ENCODE measurements at regions not wholly inside any gene's neighbourhood (a gene's known extent, or its start where the extent isn't known, plus 50 kb on each side); places are given as distances from the start of the nearest gene placed in this dataset.
A peak's percentile ranks its signal among the peaks of the same experiment; 100 is the strongest.

- no peak for DNase-seq (ENCODE audit: low read depth)
These were observed 89.5 kb downstream of the ZC3H11B start for GRCh38 chr1:219523411-219523810.

- no peak for DNase-seq (ENCODE audit: low read depth)
These were observed 91.6 kb downstream of the ZC3H11B start for GRCh38 chr1:219521325-219521724.

GRCh38 chr1:219520241-219520640, 92.7 kb downstream of the ZC3H11B start:
- no peak for DNase-seq (ENCODE audit: low read depth)

GRCh38 chr1:219518907-219519248, 94.0 kb downstream of the ZC3H11B start:
- no peak for DNase-seq (ENCODE audit: low read depth)

- peak; percentile 96 for DNase-seq (ENCODE audit: low read depth)
These were observed 94.6 kb downstream of the ZC3H11B start for GRCh38 chr1:219518168-219518906.

- DNase-seq (ENCODE audit: low read depth), result no peak
These were observed 95.9 kb downstream of the ZC3H11B start for GRCh38 chr1:219517031-219517430.

- no peak for DNase-seq (ENCODE audit: low read depth)
These were observed 98.2 kb downstream of the ZC3H11B start for GRCh38 chr1:219514728-219515127.

GRCh38 chr1:219507437-219507836, 105.5 kb downstream of the ZC3H11B start:
- DNase-seq (ENCODE audit: low read depth), result peak; percentile 71

GRCh38 chr1:219506936-219507335, 106.0 kb downstream of the ZC3H11B start:
- DNase-seq (ENCODE audit: low read depth), result no peak

- peak; percentile 94 for DNase-seq (ENCODE audit: low read depth)
These were observed 106.4 kb downstream of the ZC3H11B start for GRCh38 chr1:219506473-219506899.

GRCh38 chr1:219505886-219506285, 107.0 kb downstream of the ZC3H11B start:
- peak; percentile 42 for DNase-seq (ENCODE audit: low read depth)

GRCh38 chr1:219503604-219504003, 109.3 kb downstream of the ZC3H11B start:
- DNase-seq (ENCODE audit: low read depth), result no peak

GRCh38 chr1:219500327-219500897, 112.5 kb downstream of the ZC3H11B start:
- DNase-seq (ENCODE audit: low read depth), result no peak

GRCh38 chr1:219498666-219499065, 114.2 kb downstream of the ZC3H11B start:
- peak; percentile 60 for DNase-seq (ENCODE audit: low read depth)

- no peak for DNase-seq (ENCODE audit: low read depth)
These were observed 117.0 kb downstream of the ZC3H11B start for GRCh38 chr1:219495737-219496408.

GRCh38 chr1:219492717-219493116, 120.2 kb downstream of the ZC3H11B start:
- DNase-seq (ENCODE audit: low read depth), result no peak

- DNase-seq (ENCODE audit: low read depth), result no peak
These were observed 122.3 kb downstream of the ZC3H11B start for GRCh38 chr1:219490566-219490965.

- no peak for DNase-seq (ENCODE audit: low read depth)
These were observed 123.3 kb downstream of the ZC3H11B start for GRCh38 chr1:219489636-219490035.

- peak; percentile 13 for DNase-seq (ENCODE audit: low read depth)
These were observed 124.6 kb downstream of the ZC3H11B start for GRCh38 chr1:219488275-219488674.

- no peak for DNase-seq (ENCODE audit: low read depth)
These were observed 129.4 kb downstream of the ZC3H11B start for GRCh38 chr1:219483530-219483929.

- no peak for DNase-seq (ENCODE audit: low read depth)
These were observed 132.9 kb downstream of the ZC3H11B start for GRCh38 chr1:219480011-219480410.

GRCh38 chr1:219478811-219479210, 134.1 kb downstream of the ZC3H11B start:
- DNase-seq (ENCODE audit: low read depth), result no peak

- DNase-seq (ENCODE audit: low read depth), result no peak
These were observed 135.0 kb downstream of the ZC3H11B start for GRCh38 chr1:219477861-219478260.

Measured in amniotic epithelial cell (primary cell).